HG03460 (cell line): ENCODE measurements at regions not wholly inside any gene's neighbourhood (a gene's known extent, or its start where the extent isn't known, plus 50 kb on each side); places are given as distances from the start of the nearest gene placed in this dataset.
"Not testable (repeated sequence)": the region's sequence is repeated elsewhere in the genome, so short reads cannot be mapped to it uniquely, and the experiment has no call there.

Experiments
- ATAC-seq: cut with Tn5 transposase; IDR thresholded peaks from one replicate; pipeline ENCODE4 v1.9.1; 2021; ENCODE audit not compliant: unreplicated experiment

- no peak for ATAC-seq
Measured at GRCh38 chr11:87971354-87971753, 203.9 kb downstream of the RAB38 start.

- no peak for ATAC-seq
Measured at GRCh38 chr11:87970762-87971161, 204.5 kb downstream of the RAB38 start.

- ATAC-seq, result no peak
Measured at GRCh38 chr11:87967459-87967858, 207.8 kb downstream of the RAB38 start.

- ATAC-seq, result no peak
Measured at GRCh38 chr11:87966694-87967093, 208.5 kb downstream of the RAB38 start.

- no peak for ATAC-seq
Measured at GRCh38 chr11:87966216-87966615, 209.0 kb downstream of the RAB38 start.

- no peak for ATAC-seq
Measured at GRCh38 chr11:87961606-87962005, 213.6 kb downstream of the RAB38 start.

GRCh38 chr11:87957961-87958360 is 217.3 kb downstream of the RAB38 start:
- no peak for ATAC-seq

- no peak for ATAC-seq
Measured at GRCh38 chr11:87954476-87954875, 220.8 kb downstream of the RAB38 start.

GRCh38 chr11:87942786-87943185 is 232.5 kb downstream of the RAB38 start:
- ATAC-seq, result no peak

GRCh38 chr11:87934182-87934581 is 241.1 kb downstream of the RAB38 start:
- no peak for ATAC-seq

GRCh38 chr11:87926250-87926970 is 248.8 kb downstream of the RAB38 start:
- ATAC-seq, result no peak

- ATAC-seq, result no peak
Measured at GRCh38 chr11:87924125-87924524, 251.1 kb downstream of the RAB38 start.

- ATAC-seq, result no peak
Measured at GRCh38 chr11:87917111-87917510, 258.1 kb downstream of the RAB38 start.

GRCh38 chr11:87909178-87909577 is 266.1 kb downstream of the RAB38 start:
- ATAC-seq, result no peak

- ATAC-seq, result no peak
Measured at GRCh38 chr11:87908086-87908485, 267.2 kb downstream of the RAB38 start.

GRCh38 chr11:87903345-87903744 is 271.9 kb downstream of the RAB38 start:
- ATAC-seq, result no peak

- no peak for ATAC-seq
Measured at GRCh38 chr11:87901341-87901740, 273.9 kb downstream of the RAB38 start.

GRCh38 chr11:87897921-87898320 is 277.3 kb downstream of the RAB38 start:
- no peak for ATAC-seq

GRCh38 chr11:87897071-87897470 is 278.2 kb downstream of the RAB38 start:
- no peak for ATAC-seq

GRCh38 chr11:87894961-87895360 is 280.3 kb downstream of the RAB38 start:
- ATAC-seq, result no peak

GRCh38 chr11:87892291-87892690 is 283.0 kb downstream of the RAB38 start:
- no peak for ATAC-seq

- ATAC-seq, result no peak
Measured at GRCh38 chr11:87889126-87889525, 286.1 kb downstream of the RAB38 start.

GRCh38 chr11:87885084-87885483 is 290.2 kb downstream of the RAB38 start:
- not testable (repeated sequence) for ATAC-seq
